MM.1S (cell line): ENCODE measurements at regions not wholly inside any gene's neighbourhood (a gene's known extent, or its start where the extent isn't known, plus 50 kb on each side); places are given as distances from the start of the nearest gene placed in this dataset.

Source experiments
- EZH2 ChIP-seq: fragments of 300-600 bp; sonication (generic); optimal IDR thresholded peaks from 2 replicates; pipeline ENCODE3; 2017; ENCODE audit warnings: low read depth, mild to moderate bottlenecking, antibody characterized with exemption, low read length, mixed read lengths
- TF ChIP-seq, protein P1 (sequence below): fragments of 300-600 bp; sonication (generic); IDR thresholded peaks from 2 replicates; pipeline ENCODE4 v1.5.1; 2016; ENCODE audit warnings: antibody characterized with exemption, low read length, mixed read lengths

DNA sequence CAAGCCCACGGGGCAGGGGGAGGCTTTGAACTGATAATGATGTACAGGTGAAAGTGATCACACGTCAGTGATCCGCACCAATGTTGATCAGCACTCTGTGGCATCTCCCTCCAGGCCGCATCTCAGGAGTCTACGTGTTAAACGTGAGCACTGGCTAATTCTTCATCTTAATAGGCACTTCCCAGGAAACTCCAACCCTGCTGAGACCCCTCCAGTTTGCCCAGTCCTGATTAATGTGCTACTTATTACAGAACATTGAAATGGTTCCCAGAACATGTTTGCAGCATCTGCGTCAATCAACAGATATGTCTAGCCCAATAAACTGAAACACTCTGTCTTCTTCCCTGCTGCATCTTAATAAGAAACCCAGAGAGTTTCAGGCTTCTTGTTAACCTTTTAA, 298.4 kb downstream of the DEPDC1B start:
- TF ChIP-seq, protein P1, sequence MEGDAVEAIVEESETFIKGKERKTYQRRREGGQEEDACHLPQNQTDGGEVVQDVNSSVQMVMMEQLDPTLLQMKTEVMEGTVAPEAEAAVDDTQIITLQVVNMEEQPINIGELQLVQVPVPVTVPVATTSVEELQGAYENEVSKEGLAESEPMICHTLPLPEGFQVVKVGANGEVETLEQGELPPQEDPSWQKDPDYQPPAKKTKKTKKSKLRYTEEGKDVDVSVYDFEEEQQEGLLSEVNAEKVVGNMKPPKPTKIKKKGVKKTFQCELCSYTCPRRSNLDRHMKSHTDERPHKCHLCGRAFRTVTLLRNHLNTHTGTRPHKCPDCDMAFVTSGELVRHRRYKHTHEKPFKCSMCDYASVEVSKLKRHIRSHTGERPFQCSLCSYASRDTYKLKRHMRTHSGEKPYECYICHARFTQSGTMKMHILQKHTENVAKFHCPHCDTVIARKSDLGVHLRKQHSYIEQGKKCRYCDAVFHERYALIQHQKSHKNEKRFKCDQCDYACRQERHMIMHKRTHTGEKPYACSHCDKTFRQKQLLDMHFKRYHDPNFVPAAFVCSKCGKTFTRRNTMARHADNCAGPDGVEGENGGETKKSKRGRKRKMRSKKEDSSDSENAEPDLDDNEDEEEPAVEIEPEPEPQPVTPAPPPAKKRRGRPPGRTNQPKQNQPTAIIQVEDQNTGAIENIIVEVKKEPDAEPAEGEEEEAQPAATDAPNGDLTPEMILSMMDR, result no peak
- TF ChIP-seq EZH2, result no peak
